ENCODE measurements at regions not wholly inside any gene's neighbourhood (a gene's known extent, or its start where the extent isn't known, plus 50 kb on each side); places are given as distances from the start of the nearest gene placed in this dataset.

DNA sequence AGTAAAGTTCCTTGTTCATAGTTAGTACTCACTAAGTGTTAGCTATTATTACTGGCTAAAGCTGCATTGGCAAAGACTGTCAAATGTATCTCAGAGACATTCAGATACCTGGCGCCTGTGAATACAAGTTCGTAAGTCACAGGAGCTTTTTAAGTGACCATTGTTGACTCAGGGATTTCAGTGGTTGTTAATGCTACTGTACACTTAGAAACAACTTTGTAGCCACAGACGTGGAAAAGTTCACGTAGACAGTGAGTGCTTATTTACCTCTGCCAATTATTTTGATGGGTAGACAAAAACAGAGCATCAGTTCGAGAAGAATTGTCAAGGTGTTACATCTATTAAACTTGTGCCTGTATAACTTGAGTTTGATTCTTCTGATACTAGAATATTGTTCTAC lies 59.1 kb upstream of the RRP15 start:
- TF ChIP-seq, protein P1, sequence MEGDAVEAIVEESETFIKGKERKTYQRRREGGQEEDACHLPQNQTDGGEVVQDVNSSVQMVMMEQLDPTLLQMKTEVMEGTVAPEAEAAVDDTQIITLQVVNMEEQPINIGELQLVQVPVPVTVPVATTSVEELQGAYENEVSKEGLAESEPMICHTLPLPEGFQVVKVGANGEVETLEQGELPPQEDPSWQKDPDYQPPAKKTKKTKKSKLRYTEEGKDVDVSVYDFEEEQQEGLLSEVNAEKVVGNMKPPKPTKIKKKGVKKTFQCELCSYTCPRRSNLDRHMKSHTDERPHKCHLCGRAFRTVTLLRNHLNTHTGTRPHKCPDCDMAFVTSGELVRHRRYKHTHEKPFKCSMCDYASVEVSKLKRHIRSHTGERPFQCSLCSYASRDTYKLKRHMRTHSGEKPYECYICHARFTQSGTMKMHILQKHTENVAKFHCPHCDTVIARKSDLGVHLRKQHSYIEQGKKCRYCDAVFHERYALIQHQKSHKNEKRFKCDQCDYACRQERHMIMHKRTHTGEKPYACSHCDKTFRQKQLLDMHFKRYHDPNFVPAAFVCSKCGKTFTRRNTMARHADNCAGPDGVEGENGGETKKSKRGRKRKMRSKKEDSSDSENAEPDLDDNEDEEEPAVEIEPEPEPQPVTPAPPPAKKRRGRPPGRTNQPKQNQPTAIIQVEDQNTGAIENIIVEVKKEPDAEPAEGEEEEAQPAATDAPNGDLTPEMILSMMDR (IDR thresholded peaks at IDR 0.05) = no peak
- no peak for TF ChIP-seq POLR2A (IDR thresholded peaks at IDR 0.05)
- no peak for TF ChIP-seq POLR2AphosphoS5 (IDR thresholded peaks at IDR 0.05)
- TF ChIP-seq EP300 (IDR thresholded peaks at IDR 0.05; ENCODE audit: low read depth) = no peak
